ENCODE measurements at regions not wholly inside any gene's neighbourhood (a gene's known extent, or its start where the extent isn't known, plus 50 kb on each side); places are given as distances from the start of the nearest gene placed in this dataset.

DNA sequence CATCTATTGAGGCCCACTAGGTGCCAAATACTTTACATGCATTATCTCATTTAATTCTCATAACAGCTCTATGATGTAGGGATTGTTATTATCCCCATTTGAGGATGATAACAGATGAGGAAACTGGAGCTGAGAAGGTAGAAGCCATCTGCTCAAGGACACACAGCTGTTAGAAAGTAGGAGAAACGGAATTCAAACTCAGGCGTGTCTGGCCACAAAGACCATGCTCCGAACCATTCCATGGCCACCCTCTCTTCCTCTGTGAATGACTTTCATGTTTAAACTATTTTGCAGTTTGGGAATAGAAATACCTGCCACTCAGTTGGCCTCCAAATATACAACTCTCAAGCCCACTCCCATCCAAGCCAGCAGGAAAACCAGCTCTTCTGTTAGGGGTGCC is 87.6 kb upstream of the ANKRD55 start:
- TF ChIP-seq, protein P1, sequence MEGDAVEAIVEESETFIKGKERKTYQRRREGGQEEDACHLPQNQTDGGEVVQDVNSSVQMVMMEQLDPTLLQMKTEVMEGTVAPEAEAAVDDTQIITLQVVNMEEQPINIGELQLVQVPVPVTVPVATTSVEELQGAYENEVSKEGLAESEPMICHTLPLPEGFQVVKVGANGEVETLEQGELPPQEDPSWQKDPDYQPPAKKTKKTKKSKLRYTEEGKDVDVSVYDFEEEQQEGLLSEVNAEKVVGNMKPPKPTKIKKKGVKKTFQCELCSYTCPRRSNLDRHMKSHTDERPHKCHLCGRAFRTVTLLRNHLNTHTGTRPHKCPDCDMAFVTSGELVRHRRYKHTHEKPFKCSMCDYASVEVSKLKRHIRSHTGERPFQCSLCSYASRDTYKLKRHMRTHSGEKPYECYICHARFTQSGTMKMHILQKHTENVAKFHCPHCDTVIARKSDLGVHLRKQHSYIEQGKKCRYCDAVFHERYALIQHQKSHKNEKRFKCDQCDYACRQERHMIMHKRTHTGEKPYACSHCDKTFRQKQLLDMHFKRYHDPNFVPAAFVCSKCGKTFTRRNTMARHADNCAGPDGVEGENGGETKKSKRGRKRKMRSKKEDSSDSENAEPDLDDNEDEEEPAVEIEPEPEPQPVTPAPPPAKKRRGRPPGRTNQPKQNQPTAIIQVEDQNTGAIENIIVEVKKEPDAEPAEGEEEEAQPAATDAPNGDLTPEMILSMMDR (IDR thresholded peaks at IDR 0.05 in 2 of 3, conservative IDR thresholded peaks at IDR 0.05 in 1 of 3; ENCODE audit: insufficient read depth in 2 of 3, low read depth in 1 of 3, low read length in 3 of 3), result no peak
- no peak for TF ChIP-seq SP2 (IDR thresholded peaks at IDR 0.05; ENCODE audit: extremely low read depth, low read depth, low read length, poor library complexity, severe bottlenecking)
- TF ChIP-seq EP300 (IDR thresholded peaks at IDR 0.05; ENCODE audit: low read length), result no peak
- no peak for TF ChIP-seq NELFE (IDR thresholded peaks at IDR 0.05; ENCODE audit: insufficient read depth, insufficient read length)
- no peak for TF ChIP-seq RFX5 (IDR thresholded peaks at IDR 0.05; ENCODE audit: low read depth, low read length)

All from K562 (cell line).